Stomach (tissue), 8 donors: ENCODE measurements at regions not wholly inside any gene's neighbourhood (a gene's known extent, or its start where the extent isn't known, plus 50 kb on each side); places are given as distances from the start of the nearest gene placed in this dataset.

Experiments used
- DNase-seq, 2 donors: peaks; one replicate each; pipeline versions ENCODE4 v3.0.0 to v3.0.0-alpha.2; 2013 to 2019
- H3K27ac ChIP-seq, 5 donors: fragments of 200-600 bp in 4 of 5; sonication (generic) in 4 of 5; one replicate each; pipeline ENCODE4 v1.5.1; 2013 to 2019; ENCODE audit warnings: mild to moderate bottlenecking in 1 of 5, moderate library complexity in 1 of 5
- H3K27me3 ChIP-seq, 3 donors: fragments of 200-600 bp; sonication (generic); one replicate each; pipeline ENCODE4 v1.5.1; 2017 to 2019; ENCODE audit warnings: mixed run types in 1 of 3
- H3K36me3 ChIP-seq, 4 donors: fragments of 200-600 bp; sonication (generic); 1 replicate in 3 of 4; 2 replicates in 1 of 4; pipeline ENCODE4 v1.5.1; 2016 to 2019
- H3K4me1 ChIP-seq, 4 donors: fragments of 200-600 bp; sonication (generic); one replicate each; pipeline ENCODE4 v1.5.1; 2016 to 2019
- H3K4me3 ChIP-seq, 4 donors: fragments of 200-600 bp; sonication (generic) in 3 of 4; one replicate each; pipeline ENCODE4 v1.5.1; 2016 to 2019; ENCODE audit warnings: mild to moderate bottlenecking in 1 of 4
- H3K9me3 ChIP-seq, 4 donors: fragments of 200-600 bp; sonication (generic); one replicate each; pipeline ENCODE4 v1.5.1; 2016 to 2019
- CTCF ChIP-seq, 7 experiments: fragments of 450-650 bp in 4 of 7; fragments of 200-600 bp in 3 of 7; sonication (generic) in 3 of 7; IDR thresholded peaks; one replicate each; pipeline ENCODE4 v1.5.1; 2016 to 2019; ENCODE audit warnings: antibody characterized with exemption in 7 of 7, control low read depth in 2 of 7, mild to moderate bottlenecking in 1 of 7
- EP300 ChIP-seq: sonication (generic); formaldehyde crosslinking; IDR thresholded peaks from one replicate; pipeline ENCODE4 v1.6.1; 2017; ENCODE audit warnings: antibody characterized with exemption
- POLR2A ChIP-seq, 4 donors: fragments of 450-650 bp; IDR thresholded peaks; one replicate each; pipeline ENCODE4 v1.6.1; 2016; ENCODE audit warnings: antibody characterized with exemption in 4 of 4, control low read depth in 2 of 4, mild to moderate bottlenecking in 1 of 4, moderate library complexity in 1 of 4
- POLR2AphosphoS5 ChIP-seq, 3 donors: sonication (generic); formaldehyde crosslinking; IDR thresholded peaks; one replicate each; pipeline ENCODE4 v1.6.1; 2016; ENCODE audit warnings: antibody characterized with exemption in 3 of 3
- WGBS, 5 donors: extraction: QIAGEN DNeasy Blood & Tissue Kit in 3 of 5; methylation state at CpG; one replicate each; pipeline versions ENCODE4 v1.1.5 to v1.1.7; 2013 to 2018; 5-methylcytosine and 5-hydroxymethylcytosine counted together
- intact Hi-C: fragments of 100-400 bp; cut with DNase I; formaldehyde crosslinking; loops from one replicate; pipeline ENCODE4 v1.15.1; 2023; ENCODE audit warnings: low total_unique reads
- donor health status: healthy with polysubstance abuse.
- donor health status: Bipolar disorder and iron deficiency.
- donor health status: healthy.

- TF ChIP-seq CTCF (IDR thresholded peaks at IDR 0.05) (no peak), POLR2AphosphoS5 (IDR thresholded peaks at IDR 0.05) (no peak), EP300 (no peak), POLR2A (IDR thresholded peaks at IDR 0.05) (no peak)
- peaks cover 35 to 67% (median 52%) of the 10 kb centered on the region in 4 donors for H3K4me1 ChIP-seq
- H3K9me3 ChIP-seq: no peaks in the 10 kb centered on the region
- peak overlapping the region; percentile 78 to 97 (median 88) for H3K4me3 ChIP-seq
- H3K27ac ChIP-seq: peak overlapping the region; percentile 13 to 96 (median 87)
- intact Hi-C loops: no loop called here
- 9 to 24% (median 14%) methylated on average over 10 to 11 of the region's 11 CpGs for WGBS, 5 donors
- H3K27me3 ChIP-seq: no peaks in the 10 kb centered on the region
- peak; percentile 37 to 68 for DNase-seq
- no peaks in the 10 kb centered on the region for H3K36me3 ChIP-seq
These were observed 53.1 kb upstream of the ULK4 start for GRCh38 chr3:42014921-42015533.

GRCh38 chr3:42014458-42014920 lies 52.6 kb upstream of the ULK4 start:
- Histone ChIP-seq H3K27ac (peak overlapping the region in 4 of 5 donors; percentile 86 to 96 (median 90)), H3K9me3 (no peaks in the 10 kb centered on the region), H3K4me1 (peaks cover 30 to 62% (median 47%) of the 10 kb centered on the region in 4 donors), H3K27me3 (no peaks in the 10 kb centered on the region), H3K4me3 (peak overlapping the region; percentile 78 to 97 (median 88)), H3K36me3 (no peaks in the 10 kb centered on the region)
- peak in 1 of 2 donors; percentile 74 for DNase-seq
- WGBS, 5 donors: 0 to 1% (median 1%) methylated on average over 12 of the region's 12 CpGs
- TF ChIP-seq POLR2AphosphoS5 (IDR thresholded peaks at IDR 0.05) (no peak), EP300 (no peak), POLR2A (IDR thresholded peaks at IDR 0.05) (no peak), CTCF (IDR thresholded peaks at IDR 0.05) (no peak)
- intact Hi-C loops: no loop called here

GRCh38 chr3:42013691-42014457 lies 52.0 kb upstream of the ULK4 start:
- intact Hi-C loops: no loop called here
- 0 to 1% (median 1%) methylated on average over 22 to 100 of the region's 103 CpGs for WGBS, 5 donors
- peak overlapping the region; percentile 78 to 97 (median 88) for H3K4me3 ChIP-seq
- DNase-seq: peak; percentile 46 to 75
- H3K4me1 ChIP-seq: peaks cover 24 to 56% (median 41%) of the 10 kb centered on the region in 4 donors
- no peaks in the 10 kb centered on the region for H3K9me3 ChIP-seq
- peak overlapping the region; percentile 86 to 96 (median 94) for H3K27ac ChIP-seq
- no peaks in the 10 kb centered on the region for H3K36me3 ChIP-seq
- H3K27me3 ChIP-seq: no peaks in the 10 kb centered on the region
- TF ChIP-seq CTCF (IDR thresholded peaks at IDR 0.05) (peak in 1 of 7 experiments; percentile 1), POLR2A (IDR thresholded peaks at IDR 0.05) (no peak), EP300 (no peak)

GRCh38 chr3:42012935-42013690 lies 51.2 kb upstream of the ULK4 start:
- H3K9me3 ChIP-seq: no peaks in the 10 kb centered on the region
- peak overlapping the region; percentile 91 to 98 (median 95) for H3K27ac ChIP-seq
- TF ChIP-seq POLR2AphosphoS5 (IDR thresholded peaks at IDR 0.05): peak in 2 of 3 donors; percentile 38 to 51
- TF ChIP-seq POLR2A (IDR thresholded peaks at IDR 0.05): no peak
- DNase-seq: peak; percentile 82 to 93
- peaks cover 21 to 48% (median 35%) of the 10 kb centered on the region in 4 donors for H3K4me1 ChIP-seq
- WGBS, 5 donors: 1 to 4% (median 1%) methylated on average over 19 to 58 of the region's 58 CpGs
- peak overlapping the region; percentile 78 to 97 (median 88) for H3K4me3 ChIP-seq
- no peaks in the 10 kb centered on the region for H3K27me3 ChIP-seq
- intact Hi-C loops: no loop called here
- H3K36me3 ChIP-seq: no peaks in the 10 kb centered on the region
